ENCODE measurements at regions not wholly inside any gene's neighbourhood (a gene's known extent, or its start where the extent isn't known, plus 50 kb on each side); places are given as distances from the start of the nearest gene placed in this dataset.
"Not testable (repeated sequence)": the region's sequence is repeated elsewhere in the genome, so short reads cannot be mapped to it uniquely, and the experiment has no call there.

DNA sequence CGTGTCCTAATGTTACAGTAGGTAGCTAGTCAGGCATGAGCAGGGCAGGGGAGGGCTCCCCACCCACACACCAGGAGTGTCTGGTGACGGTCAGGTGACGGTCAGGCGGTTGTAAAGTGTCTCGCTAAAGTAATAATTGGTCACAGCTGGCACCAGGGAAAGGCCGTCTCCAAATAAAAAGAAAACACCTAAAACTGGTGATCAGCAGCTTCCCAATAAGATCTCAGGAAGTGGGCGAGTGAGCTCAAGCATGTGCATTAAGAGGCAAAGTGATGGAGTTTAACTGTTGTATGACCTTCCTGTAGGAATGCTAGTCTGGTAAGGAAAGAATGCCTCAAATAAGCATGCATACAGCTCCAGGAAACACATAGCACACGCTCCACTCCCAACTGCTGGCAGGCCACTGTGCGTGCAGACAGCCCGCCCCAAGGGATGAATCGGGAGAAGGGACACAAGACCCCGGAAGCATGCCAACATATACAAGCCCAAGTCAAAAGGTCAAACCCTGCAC is 177.1 kb downstream of the RNF144A start:
- TF ChIP-seq, protein P1, sequence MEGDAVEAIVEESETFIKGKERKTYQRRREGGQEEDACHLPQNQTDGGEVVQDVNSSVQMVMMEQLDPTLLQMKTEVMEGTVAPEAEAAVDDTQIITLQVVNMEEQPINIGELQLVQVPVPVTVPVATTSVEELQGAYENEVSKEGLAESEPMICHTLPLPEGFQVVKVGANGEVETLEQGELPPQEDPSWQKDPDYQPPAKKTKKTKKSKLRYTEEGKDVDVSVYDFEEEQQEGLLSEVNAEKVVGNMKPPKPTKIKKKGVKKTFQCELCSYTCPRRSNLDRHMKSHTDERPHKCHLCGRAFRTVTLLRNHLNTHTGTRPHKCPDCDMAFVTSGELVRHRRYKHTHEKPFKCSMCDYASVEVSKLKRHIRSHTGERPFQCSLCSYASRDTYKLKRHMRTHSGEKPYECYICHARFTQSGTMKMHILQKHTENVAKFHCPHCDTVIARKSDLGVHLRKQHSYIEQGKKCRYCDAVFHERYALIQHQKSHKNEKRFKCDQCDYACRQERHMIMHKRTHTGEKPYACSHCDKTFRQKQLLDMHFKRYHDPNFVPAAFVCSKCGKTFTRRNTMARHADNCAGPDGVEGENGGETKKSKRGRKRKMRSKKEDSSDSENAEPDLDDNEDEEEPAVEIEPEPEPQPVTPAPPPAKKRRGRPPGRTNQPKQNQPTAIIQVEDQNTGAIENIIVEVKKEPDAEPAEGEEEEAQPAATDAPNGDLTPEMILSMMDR (IDR thresholded peaks at IDR 0.05; ENCODE audit: low read depth, low read length): no peak
- TF ChIP-seq, protein P2, sequence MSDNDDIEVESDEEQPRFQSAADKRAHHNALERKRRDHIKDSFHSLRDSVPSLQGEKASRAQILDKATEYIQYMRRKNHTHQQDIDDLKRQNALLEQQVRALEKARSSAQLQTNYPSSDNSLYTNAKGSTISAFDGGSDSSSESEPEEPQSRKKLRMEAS (IDR thresholded peaks at IDR 0.05; ENCODE audit: low read depth, low read length): no peak
- no peak for TF ChIP-seq MYC (IDR thresholded peaks at IDR 0.05; ENCODE audit: low read depth, low read length)
- no peak for TF ChIP-seq POLR2A (IDR thresholded peaks at IDR 0.05; ENCODE audit: extremely low read depth, insufficient read length)
- H3K4me3 ChIP-seq (ENCODE audit: low read depth, low read length): no peak overlapping the region
- DNase-seq (ENCODE audit: low read depth): no peak

DNA sequence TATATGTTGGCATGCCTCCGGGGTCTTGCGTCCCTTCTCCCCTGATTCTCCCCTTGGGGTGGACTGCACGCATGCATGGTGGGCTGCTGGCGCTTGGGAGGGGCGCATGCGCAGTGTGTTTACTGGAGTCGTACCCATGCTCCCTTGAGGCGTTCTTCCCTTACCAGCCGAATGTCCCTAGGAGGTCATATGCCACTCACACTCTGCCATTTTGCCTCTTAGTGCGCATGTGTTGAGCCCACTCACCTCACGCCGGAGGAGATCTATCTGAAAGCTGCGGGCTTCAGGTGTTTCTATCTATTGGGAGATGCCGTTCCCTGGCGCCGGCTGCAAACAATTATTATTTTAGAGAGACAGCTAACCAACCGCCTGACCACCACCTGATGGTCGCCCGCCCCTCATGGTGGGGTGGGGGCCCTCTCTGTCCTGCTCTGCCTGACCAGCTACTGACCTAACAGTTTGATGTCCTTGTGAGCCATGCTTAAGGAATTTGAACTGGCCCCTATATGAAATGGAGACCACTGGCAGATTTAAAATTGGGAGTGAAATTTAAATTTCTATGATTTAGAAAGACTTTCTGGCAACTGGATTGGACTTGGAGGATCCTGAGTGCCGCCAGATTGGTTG is 179.6 kb downstream of the RNF144A start:
- no peak overlapping the region for H3K4me3 ChIP-seq (ENCODE audit: low read depth, low read length)
- DNase-seq (ENCODE audit: low read depth): no peak
- TF ChIP-seq MYC (IDR thresholded peaks at IDR 0.05; ENCODE audit: low read depth, low read length): no peak
- TF ChIP-seq, protein P2 (IDR thresholded peaks at IDR 0.05; ENCODE audit: low read depth, low read length): no peak
- TF ChIP-seq, protein P1 (IDR thresholded peaks at IDR 0.05; ENCODE audit: low read depth, low read length): no peak
- TF ChIP-seq POLR2A (IDR thresholded peaks at IDR 0.05; ENCODE audit: extremely low read depth, insufficient read length): no peak

DNA sequence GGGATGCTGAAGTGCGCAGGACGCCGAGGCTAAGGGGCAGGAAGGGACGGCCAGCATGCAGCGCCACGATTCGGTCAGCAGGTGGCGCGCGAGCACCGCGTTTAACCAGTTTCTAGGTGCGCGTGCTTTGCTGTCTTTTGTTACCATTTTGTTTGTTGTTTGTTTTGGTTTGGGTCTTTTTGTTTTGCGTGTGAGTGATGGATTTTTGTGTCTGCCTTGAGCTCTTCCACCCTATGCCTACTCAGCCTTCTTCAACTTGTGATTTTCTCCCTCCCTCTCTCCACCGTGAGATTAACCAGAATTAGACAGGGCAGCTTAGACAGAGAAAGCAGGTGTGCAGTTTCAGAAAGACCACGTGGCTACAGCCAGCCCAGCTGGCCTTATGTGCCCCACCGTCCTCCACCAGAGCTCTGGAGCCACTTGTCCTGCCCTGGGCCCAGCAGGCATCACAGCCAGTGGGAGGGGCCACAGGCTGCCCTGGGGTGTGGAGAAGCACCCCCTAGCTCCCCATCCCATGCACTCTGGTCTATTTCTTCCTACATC is 180.2 kb downstream of the RNF144A start:
- TF ChIP-seq, protein P1 (IDR thresholded peaks at IDR 0.05; ENCODE audit: low read depth, low read length): peak; percentile 90
- TF ChIP-seq, protein P2 (IDR thresholded peaks at IDR 0.05; ENCODE audit: low read depth, low read length): peak; percentile 78
- peak; percentile 71 for TF ChIP-seq MYC (IDR thresholded peaks at IDR 0.05; ENCODE audit: low read depth, low read length)
- TF ChIP-seq POLR2A (IDR thresholded peaks at IDR 0.05; ENCODE audit: extremely low read depth, insufficient read length): no peak
- peak; percentile 73 for DNase-seq (ENCODE audit: low read depth)
- no peak overlapping the region for H3K4me3 ChIP-seq (ENCODE audit: low read depth, low read length)

DNA sequence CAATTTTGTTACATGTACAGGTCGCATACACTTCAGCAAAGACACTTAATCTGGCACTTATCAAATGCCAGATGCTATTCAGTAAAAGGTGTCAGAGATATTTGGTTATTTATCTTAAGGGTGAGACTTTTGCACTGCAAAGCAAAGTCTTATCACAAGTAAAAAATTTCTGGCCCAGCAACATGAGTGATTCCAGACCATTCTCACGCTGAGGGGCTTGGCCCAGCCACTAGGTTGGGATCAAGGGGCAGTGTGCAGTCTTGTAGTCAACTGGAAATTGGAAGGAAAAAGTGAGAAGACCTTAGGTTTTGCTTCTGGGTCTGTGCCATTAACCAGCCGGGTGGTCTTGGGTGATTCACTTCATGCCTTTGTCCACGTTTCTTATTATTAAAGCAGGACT is 181.6 kb downstream of the RNF144A start:
- H3K4me3 ChIP-seq (ENCODE audit: low read depth, low read length): no peak overlapping the region
- no peak for TF ChIP-seq POLR2A (IDR thresholded peaks at IDR 0.05; ENCODE audit: extremely low read depth, insufficient read length)
- DNase-seq (ENCODE audit: low read depth): no peak

DNA sequence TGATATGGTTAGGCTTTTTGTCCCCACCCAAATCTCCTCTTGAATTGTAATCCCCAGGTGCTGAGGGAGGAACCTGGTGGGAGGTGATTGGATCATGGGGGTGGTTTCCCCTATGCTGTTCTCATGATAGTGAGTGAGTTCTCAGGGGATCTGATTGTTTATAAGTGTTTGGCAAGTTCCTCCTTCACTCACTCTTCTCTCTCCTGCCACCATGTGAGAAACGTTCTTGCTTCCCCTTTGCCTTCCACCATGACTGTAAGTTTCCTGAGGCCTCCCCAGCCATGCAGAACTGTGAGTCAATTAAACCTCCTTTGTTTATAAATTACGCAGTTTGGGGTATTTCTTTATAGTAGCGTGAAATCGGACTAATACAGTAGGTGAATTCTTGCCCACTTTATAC is 182.5 kb downstream of the RNF144A start:
- H3K4me3 ChIP-seq (ENCODE audit: low read depth, low read length): not testable (repeated sequence)
- peak; percentile 38 for DNase-seq (ENCODE audit: low read depth)

DNA sequence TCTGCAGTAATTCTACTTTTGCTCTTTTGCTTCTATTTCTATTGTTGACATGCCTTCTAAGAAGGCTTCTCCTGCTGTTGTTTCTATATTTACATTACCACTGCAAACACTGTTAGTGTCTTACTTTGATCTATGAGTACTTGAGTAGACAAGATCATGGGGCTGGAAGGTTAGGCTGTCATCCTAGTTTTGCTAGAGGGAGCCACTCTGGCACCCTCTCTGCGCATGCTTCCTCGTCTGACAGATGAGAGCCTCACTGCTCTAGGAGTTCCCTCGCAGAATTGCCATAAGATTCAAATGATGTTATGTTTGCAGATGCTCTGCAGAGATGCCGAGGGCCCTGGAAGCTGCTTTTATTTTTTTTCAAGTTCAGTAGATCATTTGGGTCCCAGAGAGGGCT is 185.6 kb downstream of the RNF144A start:
- TF ChIP-seq MYC (IDR thresholded peaks at IDR 0.05; ENCODE audit: low read depth, low read length): no peak
- TF ChIP-seq POLR2A (IDR thresholded peaks at IDR 0.05; ENCODE audit: extremely low read depth, insufficient read length): no peak
- TF ChIP-seq, protein P2 (IDR thresholded peaks at IDR 0.05; ENCODE audit: low read depth, low read length): no peak
- TF ChIP-seq, protein P1 (IDR thresholded peaks at IDR 0.05; ENCODE audit: low read depth, low read length): no peak
- DNase-seq (ENCODE audit: low read depth): no peak
- H3K4me3 ChIP-seq (ENCODE audit: low read depth, low read length): no peak overlapping the region

Data from NB4 (cell line).